HS-5 (cell line): ENCODE measurements at regions not wholly inside any gene's neighbourhood (a gene's known extent, or its start where the extent isn't known, plus 50 kb on each side); places are given as distances from the start of the nearest gene placed in this dataset.
"Not testable (repeated sequence)": the region's sequence is repeated elsewhere in the genome, so short reads cannot be mapped to it uniquely, and the experiment has no call there.

Experiments used
- DNase-seq: peaks from one replicate; pipeline ENCODE4 v3.0.0-alpha.2; 2012; ENCODE audit warnings: low read depth

DNA sequence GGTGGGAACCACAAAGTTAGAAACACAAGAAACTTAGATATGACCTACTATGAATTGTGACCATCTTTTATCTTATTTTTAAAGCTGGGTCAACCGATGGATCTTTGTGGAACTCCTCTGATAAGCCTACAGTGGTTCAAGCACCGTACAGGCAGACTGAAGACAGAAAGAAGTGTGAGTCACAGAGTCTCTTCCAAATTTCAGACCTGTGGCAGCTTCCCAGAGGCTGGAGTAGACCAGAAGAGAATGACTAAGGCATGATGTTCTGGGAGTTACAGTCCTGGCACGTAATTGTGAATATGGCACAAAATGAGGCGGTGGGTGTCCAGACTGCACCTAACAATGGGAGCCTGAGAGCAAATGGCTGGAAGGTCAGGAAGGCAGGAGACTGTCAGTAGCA, 70.0 kb downstream of the LMO4 start:
- no peak for DNase-seq

GRCh38 chr1:87399264-87399663, 70.6 kb downstream of the LMO4 start:
- no peak for DNase-seq

- no peak for DNase-seq
These were observed 71.0 kb downstream of the LMO4 start for GRCh38 chr1:87399701-87400100.

- no peak for DNase-seq
These were observed 72.1 kb downstream of the LMO4 start for GRCh38 chr1:87400813-87401212.

- DNase-seq, result peak; percentile 37
These were observed 73.7 kb downstream of the LMO4 start for GRCh38 chr1:87402241-87403002.

GRCh38 chr1:87403061-87403820, 74.6 kb downstream of the LMO4 start:
- no peak for DNase-seq

DNA sequence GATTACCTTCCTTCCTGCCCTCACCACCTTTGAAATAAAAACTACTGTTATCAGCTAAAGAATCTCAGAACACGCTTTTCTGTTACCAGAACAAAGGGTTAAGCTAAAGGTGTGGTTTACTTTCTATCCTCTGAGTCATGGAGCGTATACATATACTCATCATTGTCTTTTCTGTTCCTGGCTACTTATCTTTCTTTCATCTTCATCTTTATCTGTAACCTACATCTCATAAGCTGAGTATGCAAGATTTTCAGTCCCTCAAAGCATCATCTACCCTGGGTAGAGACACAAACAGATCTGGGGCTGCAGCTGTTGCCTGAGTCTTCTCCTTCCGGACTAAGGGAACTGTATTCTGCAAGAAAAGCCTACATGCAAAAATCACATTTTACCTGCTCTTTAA, 75.6 kb downstream of the LMO4 start:
- DNase-seq, result no peak

DNA sequence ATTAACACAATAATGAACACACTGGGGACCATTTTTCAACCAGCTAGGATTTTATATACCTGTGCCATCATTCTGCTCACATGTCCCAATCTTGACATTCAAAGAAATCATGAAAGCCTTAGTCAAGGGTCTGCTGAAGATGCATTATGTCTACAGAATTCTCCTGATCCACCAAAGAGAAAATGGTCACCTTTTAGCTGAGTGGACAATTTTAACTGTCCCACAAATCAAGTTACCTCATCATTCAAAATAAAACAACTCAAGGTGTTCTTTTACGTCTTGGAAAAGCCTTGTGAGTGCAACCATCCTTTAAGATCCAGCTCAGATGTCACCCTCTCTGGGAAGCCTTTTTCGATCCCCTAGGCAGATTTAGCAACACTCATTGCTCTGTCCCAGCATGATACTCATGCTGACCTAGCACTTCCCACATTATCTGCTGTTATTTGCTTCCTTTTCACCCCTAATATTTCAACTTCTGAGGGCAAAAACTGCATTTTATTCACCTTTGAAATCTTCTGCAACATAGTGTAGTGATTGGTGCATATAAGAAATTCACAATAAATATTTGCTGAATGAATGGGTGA, 80.1 kb downstream of the LMO4 start:
- no peak for DNase-seq

- no peak for DNase-seq
These were observed 82.2 kb downstream of the LMO4 start for GRCh38 chr1:87410776-87411480.

- not testable (repeated sequence) for DNase-seq
These were observed 85.2 kb downstream of the LMO4 start for GRCh38 chr1:87413846-87414245.

- no peak for DNase-seq
These were observed 89.4 kb downstream of the LMO4 start for GRCh38 chr1:87418048-87418447.

DNA sequence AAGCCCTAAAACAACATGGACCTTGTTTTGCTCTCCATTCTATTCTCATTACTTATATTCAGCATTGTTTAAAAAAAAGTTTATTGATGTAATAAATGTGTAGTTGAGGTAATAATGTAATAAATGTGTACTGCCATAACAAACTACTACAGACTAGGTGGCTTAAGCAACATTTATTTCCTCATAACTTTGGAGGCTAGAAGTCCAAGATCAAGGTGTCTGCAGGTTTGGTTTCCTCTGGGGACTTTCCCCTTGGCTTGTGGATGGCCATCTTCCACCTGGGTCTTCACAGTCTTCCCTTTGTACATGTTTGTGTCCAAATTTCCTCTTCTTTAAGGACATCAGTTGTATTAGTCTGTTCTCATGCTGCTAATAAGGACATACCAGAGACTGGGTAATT, 93.1 kb downstream of the LMO4 start:
- no peak for DNase-seq

DNA sequence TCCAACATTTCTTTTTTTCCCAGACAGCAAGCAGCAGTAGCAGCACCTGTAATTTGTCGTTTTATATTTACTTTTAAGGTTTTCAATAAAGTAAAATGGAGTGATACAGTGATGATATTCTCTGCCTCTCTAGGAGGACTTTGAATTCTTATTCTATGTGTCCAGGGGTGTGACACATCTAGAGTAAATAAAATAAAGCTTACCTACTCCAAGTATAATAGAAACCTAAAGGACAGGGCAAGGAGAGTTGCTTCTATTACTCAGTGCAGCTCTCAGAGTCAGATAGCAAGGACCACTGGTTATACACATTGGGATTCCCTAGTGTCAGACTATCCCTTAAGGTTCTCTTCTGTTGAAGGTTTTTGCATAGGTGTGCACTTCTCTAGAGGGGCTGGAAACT, 95.9 kb downstream of the LMO4 start:
- DNase-seq, result no peak

DNA sequence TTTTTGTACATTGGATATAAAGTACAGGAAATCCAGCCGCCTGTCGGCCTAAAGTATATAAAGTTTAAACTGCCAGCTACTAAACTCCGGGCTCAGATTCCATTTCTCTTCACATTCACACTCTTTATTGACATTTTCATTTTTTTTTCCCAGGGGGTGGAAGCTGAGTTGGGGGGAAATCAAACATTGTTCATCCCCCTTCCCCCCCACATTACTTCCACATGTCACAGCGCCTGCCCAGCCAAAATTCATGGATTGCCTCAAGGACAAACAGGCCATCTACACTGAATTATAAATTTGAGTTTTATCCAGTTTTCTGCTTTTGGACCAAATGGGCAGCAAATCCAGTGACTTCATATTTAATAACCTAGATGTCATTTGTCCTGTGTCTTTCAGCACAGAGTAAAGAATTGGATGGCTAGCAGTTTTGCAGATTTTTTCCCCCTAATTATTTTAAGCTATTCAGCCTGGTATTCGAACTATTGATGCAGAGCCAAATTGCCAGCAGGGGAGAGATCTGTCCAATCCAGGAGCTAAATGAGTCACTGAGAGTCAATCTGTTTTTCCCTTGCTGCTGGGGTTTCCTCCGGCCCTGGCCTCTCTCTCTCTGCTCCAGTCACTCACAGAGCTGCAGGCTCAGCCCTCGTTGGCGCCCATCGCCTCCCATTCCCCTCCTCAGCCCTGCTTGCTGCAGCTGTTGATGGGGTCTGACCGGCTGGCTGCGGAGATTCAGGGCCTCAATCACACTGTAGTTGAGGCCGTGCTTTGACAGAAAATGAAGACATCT, 98.0 kb downstream of the LMO4 start:
- no peak for DNase-seq

DNA sequence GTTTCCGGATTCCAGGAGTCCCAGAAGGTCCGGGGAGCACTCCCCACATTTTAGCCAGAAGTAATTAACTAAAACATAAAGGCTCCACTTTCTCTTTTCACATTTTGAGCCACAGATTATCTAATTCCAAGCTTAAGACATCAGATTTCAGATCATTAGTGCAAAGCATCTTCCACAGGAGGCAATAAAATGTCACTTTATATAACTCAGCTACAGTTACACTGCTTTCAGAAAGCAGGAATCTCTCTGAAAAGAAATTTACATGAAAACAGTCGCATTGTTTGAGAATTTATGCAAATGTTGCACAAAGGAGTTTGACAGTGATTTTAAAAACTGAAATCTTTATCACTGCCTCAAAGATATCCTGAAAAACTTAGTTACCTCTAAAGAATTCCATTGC, 99.7 kb downstream of the LMO4 start:
- no peak for DNase-seq

DNA sequence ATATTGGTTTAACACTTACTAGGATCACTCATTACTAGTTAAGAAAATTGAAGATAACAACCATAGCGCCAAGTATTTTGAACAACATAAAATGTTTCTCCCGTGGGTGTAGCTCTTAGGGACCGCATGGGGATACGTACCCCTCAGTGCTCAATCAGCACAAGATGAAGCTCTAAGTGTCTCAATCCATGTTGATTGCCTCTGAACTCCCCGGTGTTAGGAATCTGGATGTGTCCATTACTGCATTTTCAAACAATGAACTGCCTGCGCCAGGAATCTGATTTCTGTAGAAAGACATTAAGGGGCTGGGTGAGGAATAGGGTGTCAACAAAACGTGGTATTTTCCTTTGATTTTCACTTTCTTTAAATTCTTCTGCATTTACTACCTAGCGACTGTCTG, 100.2 kb downstream of the LMO4 start:
- no peak for DNase-seq

DNA sequence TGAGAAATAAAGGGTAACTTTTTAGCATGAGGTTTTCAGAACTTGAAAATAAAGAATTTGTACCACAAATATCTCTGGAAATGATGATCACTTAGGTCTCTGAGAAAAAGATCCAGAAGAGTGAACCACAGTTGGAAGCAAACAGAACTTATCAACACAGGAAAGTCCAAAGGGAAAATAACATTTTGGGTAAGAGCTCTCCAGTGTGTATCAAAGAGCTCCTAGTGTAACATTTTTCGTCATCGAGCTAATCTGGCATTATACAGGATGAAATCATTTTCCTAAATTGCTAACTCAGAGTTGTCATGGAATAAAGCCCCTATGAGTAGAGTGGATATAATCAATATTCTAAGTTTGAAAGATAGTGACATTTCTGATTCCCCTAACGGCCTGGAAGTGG, 104.0 kb downstream of the LMO4 start:
- DNase-seq, result no peak

GRCh38 chr1:87433101-87433500, 104.4 kb downstream of the LMO4 start:
- DNase-seq, result not testable (repeated sequence)

- DNase-seq, result no peak
These were observed 106.8 kb downstream of the LMO4 start for GRCh38 chr1:87435484-87435883.

DNA sequence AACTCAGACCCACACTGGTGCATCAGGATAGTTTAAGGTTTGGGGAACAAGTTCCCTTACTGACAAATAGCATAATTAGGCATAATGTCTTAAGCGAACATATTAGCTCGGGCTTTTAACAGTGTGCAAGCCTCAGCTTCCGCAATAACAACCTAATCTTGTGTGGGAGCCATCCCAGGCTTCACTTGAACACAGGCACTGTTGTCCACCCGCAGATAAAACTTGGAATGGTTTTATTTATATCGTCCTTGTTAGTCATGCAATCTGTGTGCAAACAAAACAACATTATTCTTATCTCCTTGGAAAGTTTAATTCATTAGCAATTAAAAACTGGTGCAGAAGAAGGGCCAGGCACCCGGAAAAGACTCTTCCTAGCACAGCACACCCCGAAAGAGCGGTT, 107.4 kb downstream of the LMO4 start:
- not testable (repeated sequence) for DNase-seq

GRCh38 chr1:87436534-87436933, 107.9 kb downstream of the LMO4 start:
- no peak for DNase-seq
